ENCODE measurements at regions not wholly inside any gene's neighbourhood (a gene's known extent, or its start where the extent isn't known, plus 50 kb on each side); places are given as distances from the start of the nearest gene placed in this dataset.

DNA sequence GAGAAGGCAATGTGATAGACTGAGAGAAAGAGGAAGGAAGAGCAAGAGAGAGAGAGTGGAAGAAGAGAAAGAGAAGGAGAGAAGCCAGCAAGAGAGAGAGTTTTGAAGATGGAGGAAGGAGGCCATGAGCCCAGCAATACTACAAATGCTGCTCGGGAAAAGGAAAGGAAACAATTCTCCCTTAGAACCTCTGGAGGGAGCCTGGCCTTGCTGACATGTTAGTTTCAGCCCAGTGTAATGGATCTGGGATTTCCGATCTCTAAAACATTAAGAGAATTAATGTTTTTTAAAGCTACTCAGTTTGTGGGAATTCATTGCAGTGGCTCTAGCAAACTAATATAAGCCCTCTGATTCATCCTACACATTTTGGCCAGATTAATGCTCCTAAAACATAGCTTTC is 206.8 kb upstream of the MTPN start:
- Histone ChIP-seq H2AFZ (peak overlapping the region; percentile 45), H3K79me2 (no peaks in the 10 kb centered on the region), H3K4me3 (no peak overlapping the region), H4K20me1 (ENCODE audit: insufficient read depth, poor library complexity, severe bottlenecking) (no peaks in the 10 kb centered on the region), H3K27ac (no peak overlapping the region), H3K9me3 (ENCODE audit: low read depth) (no peaks in the 10 kb centered on the region), H3K9me2 (replicated peaks; ENCODE audit: insufficient read depth) (peaks cover 5% of the 10 kb centered on the region), H3K4me1 (ENCODE audit: insufficient read depth) (peaks cover 11% of the 10 kb centered on the region), H3K36me3 (replicated peaks; ENCODE audit: insufficient read depth, low read depth) (no peaks in the 10 kb centered on the region), H3K4me2 (no peak overlapping the region), H3K27me3 (no peaks in the 10 kb centered on the region)
- peak; percentile 28 for DNase-seq (ENCODE audit: low spot score)
- WGBS (ENCODE audit: low lambda C conversion rate, missing lambda C conversion rate): 52% methylated on average over 2 of the region's 2 CpGs
- TF ChIP-seq, protein P1, sequence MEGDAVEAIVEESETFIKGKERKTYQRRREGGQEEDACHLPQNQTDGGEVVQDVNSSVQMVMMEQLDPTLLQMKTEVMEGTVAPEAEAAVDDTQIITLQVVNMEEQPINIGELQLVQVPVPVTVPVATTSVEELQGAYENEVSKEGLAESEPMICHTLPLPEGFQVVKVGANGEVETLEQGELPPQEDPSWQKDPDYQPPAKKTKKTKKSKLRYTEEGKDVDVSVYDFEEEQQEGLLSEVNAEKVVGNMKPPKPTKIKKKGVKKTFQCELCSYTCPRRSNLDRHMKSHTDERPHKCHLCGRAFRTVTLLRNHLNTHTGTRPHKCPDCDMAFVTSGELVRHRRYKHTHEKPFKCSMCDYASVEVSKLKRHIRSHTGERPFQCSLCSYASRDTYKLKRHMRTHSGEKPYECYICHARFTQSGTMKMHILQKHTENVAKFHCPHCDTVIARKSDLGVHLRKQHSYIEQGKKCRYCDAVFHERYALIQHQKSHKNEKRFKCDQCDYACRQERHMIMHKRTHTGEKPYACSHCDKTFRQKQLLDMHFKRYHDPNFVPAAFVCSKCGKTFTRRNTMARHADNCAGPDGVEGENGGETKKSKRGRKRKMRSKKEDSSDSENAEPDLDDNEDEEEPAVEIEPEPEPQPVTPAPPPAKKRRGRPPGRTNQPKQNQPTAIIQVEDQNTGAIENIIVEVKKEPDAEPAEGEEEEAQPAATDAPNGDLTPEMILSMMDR (IDR thresholded peaks at IDR 0.05; ENCODE audit: poor library complexity): peak; percentile 40
- TF ChIP-seq EZH2phosphoT487 (IDR thresholded peaks at IDR 0.05; ENCODE audit: low read depth, severe bottlenecking, unreplicated experiment) (no peak), EZH2 (IDR thresholded peaks at IDR 0.05; ENCODE audit: borderline replicate concordance) (no peak)

DNA sequence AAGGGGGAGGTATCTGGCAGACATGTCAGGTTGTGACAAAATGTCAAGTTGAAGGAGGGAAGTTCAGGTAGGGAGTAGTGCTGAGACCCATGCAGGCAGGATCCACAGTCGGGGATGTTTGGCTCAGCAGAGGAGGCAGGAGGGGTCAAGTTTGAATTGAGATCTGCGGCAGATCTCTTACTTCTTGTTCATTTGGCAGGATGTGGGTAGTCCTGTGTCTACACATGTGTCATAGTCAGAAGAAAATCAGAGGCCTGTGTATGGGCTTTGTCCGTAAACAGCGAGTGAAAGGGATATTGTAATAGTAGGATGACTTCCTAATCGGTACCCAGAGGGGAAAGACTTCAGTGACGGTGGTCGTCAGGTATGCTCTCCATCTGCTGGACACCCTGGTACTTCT is 203.8 kb upstream of the MTPN start:
- H3K4me1 ChIP-seq (ENCODE audit: insufficient read depth): peaks cover 11% of the 10 kb centered on the region
- H3K27me3 ChIP-seq: no peaks in the 10 kb centered on the region
- no peaks in the 10 kb centered on the region for H3K36me3 ChIP-seq (replicated peaks; ENCODE audit: insufficient read depth, low read depth)
- H3K27ac ChIP-seq: no peak overlapping the region
- H4K20me1 ChIP-seq (ENCODE audit: insufficient read depth, poor library complexity, severe bottlenecking): no peaks in the 10 kb centered on the region
- DNase-seq (ENCODE audit: low spot score): no peak
- H3K4me3 ChIP-seq: no peak overlapping the region
- H3K9me3 ChIP-seq (ENCODE audit: low read depth): no peaks in the 10 kb centered on the region
- no peaks in the 10 kb centered on the region for H3K9me2 ChIP-seq (replicated peaks; ENCODE audit: insufficient read depth)
- H3K79me2 ChIP-seq: no peaks in the 10 kb centered on the region
- TF ChIP-seq EZH2 (IDR thresholded peaks at IDR 0.05; ENCODE audit: borderline replicate concordance) (no peak), EZH2phosphoT487 (IDR thresholded peaks at IDR 0.05; ENCODE audit: low read depth, severe bottlenecking, unreplicated experiment) (no peak)
- TF ChIP-seq, protein P1 (IDR thresholded peaks at IDR 0.05; ENCODE audit: poor library complexity): no peak
- no peak overlapping the region for H2AFZ ChIP-seq
- 79% methylated on average over 7 of the region's 7 CpGs for WGBS (ENCODE audit: low lambda C conversion rate, missing lambda C conversion rate)
- H3K4me2 ChIP-seq: no peak overlapping the region

DNA sequence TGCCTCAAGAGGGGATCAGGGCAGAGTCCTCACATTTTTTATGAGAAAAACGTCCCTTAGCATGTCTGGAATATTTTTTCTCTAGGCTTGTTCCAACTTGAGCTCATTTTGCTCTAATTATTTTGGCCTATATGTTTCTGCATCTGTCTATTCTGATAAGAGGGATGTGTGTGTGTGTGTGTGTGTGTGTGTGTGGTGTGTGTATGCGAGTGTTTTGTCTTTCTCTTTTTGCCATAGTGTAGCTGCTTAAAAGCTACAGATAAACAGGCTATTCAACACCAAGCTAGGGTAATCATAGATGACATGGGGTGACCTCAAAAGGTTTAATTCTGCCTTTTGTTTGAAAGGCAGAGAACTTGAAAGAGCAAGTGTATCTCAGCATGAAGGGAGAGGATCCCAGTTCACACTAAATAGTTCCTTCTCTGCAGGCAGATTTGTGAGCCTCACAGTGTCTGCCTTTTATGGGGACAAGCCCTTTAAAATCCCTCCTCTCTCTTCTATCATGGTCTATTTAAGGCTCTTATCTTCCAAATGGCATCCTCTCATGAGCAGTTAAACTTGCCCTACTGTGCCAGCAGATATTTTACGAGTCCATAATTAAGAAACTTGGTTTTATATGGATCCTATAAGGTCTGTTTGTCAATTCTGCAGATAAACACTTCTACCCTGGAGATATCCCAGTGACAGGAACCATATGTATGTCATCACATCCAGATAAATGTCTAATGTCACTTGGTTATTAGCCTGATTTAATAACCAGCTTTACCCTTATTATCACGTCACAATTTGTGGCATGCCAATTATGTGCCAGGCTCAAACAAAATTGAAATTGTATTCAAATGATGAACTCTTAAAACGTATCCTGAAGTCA is 202.9 kb upstream of the MTPN start:
- H3K9me3 ChIP-seq (ENCODE audit: low read depth): no peaks in the 10 kb centered on the region

More for the DNA sequence above, 202.9 kb upstream of the MTPN start:
- no peaks in the 10 kb centered on the region for H3K9me2 ChIP-seq (replicated peaks; ENCODE audit: insufficient read depth)
- H4K20me1 ChIP-seq (ENCODE audit: insufficient read depth, poor library complexity, severe bottlenecking): no peaks in the 10 kb centered on the region
- TF ChIP-seq EZH2 (IDR thresholded peaks at IDR 0.05; ENCODE audit: borderline replicate concordance): no peak
- TF ChIP-seq, protein P1 (IDR thresholded peaks at IDR 0.05; ENCODE audit: poor library complexity): no peak
- no peaks in the 10 kb centered on the region for H3K27me3 ChIP-seq
- no peak overlapping the region for H3K27ac ChIP-seq
- H2AFZ ChIP-seq: no peak overlapping the region
- no peaks in the 10 kb centered on the region for H3K79me2 ChIP-seq
- no peak overlapping the region for H3K4me3 ChIP-seq
- H3K4me1 ChIP-seq (ENCODE audit: insufficient read depth): peaks cover 11% of the 10 kb centered on the region
- WGBS (ENCODE audit: low lambda C conversion rate, missing lambda C conversion rate): 45% methylated on average over 5 of the region's 5 CpGs
- no peak overlapping the region for H3K4me2 ChIP-seq
- no peak for DNase-seq (ENCODE audit: low spot score)
- H3K36me3 ChIP-seq (replicated peaks; ENCODE audit: insufficient read depth, low read depth): no peaks in the 10 kb centered on the region
